Kidney (tissue), 13 donors: ENCODE measurements at regions not wholly inside any gene's neighbourhood (a gene's known extent, or its start where the extent isn't known, plus 50 kb on each side); places are given as distances from the start of the nearest gene placed in this dataset.
A peak's percentile ranks its signal among the peaks of the same experiment; 100 is the strongest.

ENCODE experiments used
- DNase-seq, 5 donors: peaks; one replicate each; pipeline ENCODE4 v3.0.0-alpha.2; 2013 to 2020
- FAIRE-seq: peaks from 2 replicates; lab custom pipeline; 2012; peaks lifted over from hg19 to GRCh38; lab: Jason Lieb, UNC
- H3K27ac ChIP-seq, 2 donors: one replicate each; pipeline ENCODE4 v1.7.0; 2013; ENCODE audit warnings: low read depth in 2 of 2, low read length in 2 of 2, inconsistent platforms in 1 of 2
- H3K27me3 ChIP-seq: one replicate; pipeline ENCODE4 v1.7.1; 2013; ENCODE audit warnings: low read length, inconsistent platforms; ENCODE audit not compliant: control insufficient read depth, insufficient read depth
- H3K36me3 ChIP-seq, 3 donors: one replicate each; pipeline versions ENCODE4 v1.7.0 to v1.7.1; 2013; ENCODE audit warnings: low read length in 3 of 3, control low read depth in 1 of 3, inconsistent platforms in 1 of 3; ENCODE audit not compliant: insufficient read depth in 3 of 3, control insufficient read depth in 2 of 3
- H3K4me1 ChIP-seq, 3 donors: one replicate each; pipeline versions ENCODE4 v1.7.0 to v1.7.1; 2013; ENCODE audit warnings: low read length in 3 of 3, inconsistent platforms in 1 of 3, low read depth in 1 of 3; ENCODE audit not compliant: control insufficient read depth in 2 of 3, insufficient read depth in 2 of 3
- H3K4me3 ChIP-seq, 3 donors: one replicate each; pipeline versions ENCODE4 v1.7.0 to v1.8.1; 2013; ENCODE audit warnings: low read length in 3 of 3, control low read depth in 1 of 3, inconsistent platforms in 1 of 3
- H3K9ac ChIP-seq, 3 donors: one replicate each; pipeline versions ENCODE4 v1.7.0 to v1.7.1; 2013; ENCODE audit warnings: low read length in 3 of 3, control low read depth in 1 of 3, inconsistent platforms in 1 of 3
- H3K9me3 ChIP-seq, 3 donors: one replicate each; pipeline versions ENCODE4 v1.7.0 to v1.7.1; 2013; ENCODE audit warnings: low read length in 3 of 3, control low read depth in 1 of 3, inconsistent platforms in 1 of 3; ENCODE audit not compliant: control insufficient read depth in 2 of 3, insufficient read depth in 1 of 3
- CTCF ChIP-seq: IDR thresholded peaks from 3 replicates; pipeline ENCODE4 v1.5.1; 2012; ENCODE audit warnings: mild to moderate bottlenecking, moderate library complexity, borderline replicate concordance; ENCODE audit not compliant: insufficient read depth; ENCODE audit errors: extremely low read depth
- intact Hi-C: fragments of 100-400 bp; cut with DNase I; formaldehyde crosslinking; loops from one replicate; pipeline ENCODE4 v1.11.1; 2022
- donor health status: control.
- donor health status: control.
- donor health status: control.
- donor health status: control.
- donor health status: control.
- donor health status: DM: yes; HTN: yes; CAD: no.
- donor health status: Normal renal cell carcinoma (clear cell type).

GRCh38 chr18:33505297-33505696, 64.8 kb upstream of the CCDC178 start:
- no peak for TF ChIP-seq CTCF
- intact Hi-C loops, result no loop called here
- Histone ChIP-seq H3K9ac (no peak overlapping the region), H3K4me3 (peak overlapping the region in 1 of 3 donors; percentile 20), H3K36me3 (no peaks in the 10 kb centered on the region), H3K4me1 (no peaks in the 10 kb centered on the region), H3K9me3 (no peaks in the 10 kb centered on the region), H3K27me3 (no peaks in the 10 kb centered on the region), H3K27ac (no peak overlapping the region)
- no peak for DNase-seq
- no peak for FAIRE-seq

GRCh38 chr18:33495278-33495677, 54.8 kb upstream of the CCDC178 start:
- Histone ChIP-seq H3K36me3 (no peaks in the 10 kb centered on the region), H3K4me3 (no peak overlapping the region), H3K9ac (no peak overlapping the region), H3K9me3 (no peaks in the 10 kb centered on the region), H3K27me3 (no peaks in the 10 kb centered on the region), H3K4me1 (no peaks in the 10 kb centered on the region), H3K27ac (no peak overlapping the region)
- FAIRE-seq, result no peak
- peak in 4 of 5 donors; percentile 45 to 72 (median 56) for DNase-seq
- TF ChIP-seq CTCF, result peak; percentile 66
- intact Hi-C loops, result no loop called here
